Subcutaneous abdominal adipose tissue (tissue), 5 donors: ENCODE measurements at regions not wholly inside any gene's neighbourhood (a gene's known extent, or its start where the extent isn't known, plus 50 kb on each side); places are given as distances from the start of the nearest gene placed in this dataset.

Source experiments
- H3K27ac ChIP-seq: one replicate; pipeline ENCODE4 v1.7.0; 2013; ENCODE audit warnings: low read depth, mild to moderate bottlenecking, inconsistent platforms, low read length, moderate library complexity
- H3K27me3 ChIP-seq, 5 donors: one replicate each; pipeline ENCODE4 v1.7.0; 2013; ENCODE audit warnings: low read length in 5 of 5, inconsistent platforms in 1 of 5; ENCODE audit not compliant: control insufficient read depth in 5 of 5, insufficient read depth in 4 of 5
- H3K36me3 ChIP-seq, 5 donors: one replicate each; pipeline ENCODE4 v1.7.0; 2013; ENCODE audit warnings: low read length in 5 of 5; ENCODE audit not compliant: control insufficient read depth in 5 of 5, insufficient read depth in 5 of 5
- H3K4me1 ChIP-seq, 5 donors: one replicate each; pipeline ENCODE4 v1.7.0; 2013; ENCODE audit warnings: low read length in 5 of 5, mild to moderate bottlenecking in 3 of 5, moderate library complexity in 1 of 5; ENCODE audit not compliant: control insufficient read depth in 5 of 5, insufficient read depth in 5 of 5
- H3K4me3 ChIP-seq, 5 donors: one replicate each; pipeline ENCODE4 v1.7.0; 2013; ENCODE audit warnings: low read length in 5 of 5, low read depth in 1 of 5
- H3K9ac ChIP-seq, 5 donors: one replicate each; pipeline ENCODE4 v1.7.0; 2013; ENCODE audit warnings: low read length in 5 of 5, mild to moderate bottlenecking in 4 of 5, moderate library complexity in 3 of 5
- H3K9me3 ChIP-seq, 5 donors: one replicate each; pipeline ENCODE4 v1.7.0; 2013; ENCODE audit warnings: low read length in 5 of 5; ENCODE audit not compliant: control insufficient read depth in 5 of 5
- donor health status: healthy.
- donor health status: healthy.
- donor health status: healthy.
- donor health status: healthy.
- donor health status: healthy.

- H3K36me3 ChIP-seq, result no peaks in the 10 kb centered on the region
- H3K27ac ChIP-seq, result no peak overlapping the region
- H3K9ac ChIP-seq, result no peak overlapping the region
- H3K4me3 ChIP-seq, result no peak overlapping the region
- H3K4me1 ChIP-seq, result no peaks in the 10 kb centered on the region
- H3K27me3 ChIP-seq, result peaks cover 0 to 11% (median 0%) of the 10 kb centered on the region in 5 donors
- no peaks in the 10 kb centered on the region for H3K9me3 ChIP-seq
Observed at GRCh38 chr11:33515347-33515746, 185.3 kb downstream of the C11orf91 start.

GRCh38 chr11:33514079-33514925 lies 186.3 kb downstream of the C11orf91 start:
- Histone ChIP-seq H3K9me3 (no peaks in the 10 kb centered on the region), H3K27me3 (peaks cover 0 to 11% (median 0%) of the 10 kb centered on the region in 5 donors), H3K9ac (no peak overlapping the region), H3K36me3 (no peaks in the 10 kb centered on the region), H3K27ac (no peak overlapping the region), H3K4me1 (no peaks in the 10 kb centered on the region), H3K4me3 (no peak overlapping the region)

GRCh38 chr11:33509632-33510031 lies 191.0 kb downstream of the C11orf91 start:
- H3K4me1 ChIP-seq, result no peaks in the 10 kb centered on the region
- no peak overlapping the region for H3K4me3 ChIP-seq
- no peaks in the 10 kb centered on the region for H3K9me3 ChIP-seq
- H3K9ac ChIP-seq, result no peak overlapping the region
- no peak overlapping the region for H3K27ac ChIP-seq
- H3K36me3 ChIP-seq, result no peaks in the 10 kb centered on the region
- H3K27me3 ChIP-seq, result peaks cover 0 to 6% (median 0%) of the 10 kb centered on the region in 5 donors

GRCh38 chr11:33507967-33508366 lies 192.7 kb downstream of the C11orf91 start:
- no peaks in the 10 kb centered on the region for H3K9me3 ChIP-seq
- no peak overlapping the region for H3K9ac ChIP-seq
- H3K4me1 ChIP-seq, result no peaks in the 10 kb centered on the region
- H3K27me3 ChIP-seq, result peaks cover 0 to 6% (median 0%) of the 10 kb centered on the region in 5 donors
- no peak overlapping the region for H3K4me3 ChIP-seq
- H3K36me3 ChIP-seq, result no peaks in the 10 kb centered on the region
- no peak overlapping the region for H3K27ac ChIP-seq

GRCh38 chr11:33507356-33507755 lies 193.3 kb downstream of the C11orf91 start:
- Histone ChIP-seq H3K27me3 (peaks cover 0 to 6% (median 0%) of the 10 kb centered on the region in 5 donors), H3K9ac (no peak overlapping the region), H3K4me1 (no peaks in the 10 kb centered on the region), H3K27ac (no peak overlapping the region), H3K9me3 (no peaks in the 10 kb centered on the region), H3K4me3 (no peak overlapping the region), H3K36me3 (no peaks in the 10 kb centered on the region)

- Histone ChIP-seq H3K4me1 (no peaks in the 10 kb centered on the region), H3K27me3 (no peaks in the 10 kb centered on the region), H3K4me3 (no peak overlapping the region), H3K9ac (no peak overlapping the region), H3K27ac (no peak overlapping the region), H3K36me3 (no peaks in the 10 kb centered on the region), H3K9me3 (no peaks in the 10 kb centered on the region)
Observed at GRCh38 chr11:33505093-33505492, 195.5 kb downstream of the C11orf91 start.

- Histone ChIP-seq H3K4me3 (no peak overlapping the region), H3K36me3 (no peaks in the 10 kb centered on the region), H3K9ac (no peak overlapping the region), H3K9me3 (no peaks in the 10 kb centered on the region), H3K4me1 (no peaks in the 10 kb centered on the region), H3K27ac (no peak overlapping the region), H3K27me3 (no peaks in the 10 kb centered on the region)
Observed at GRCh38 chr11:33500861-33501479, 199.7 kb downstream of the C11orf91 start.

GRCh38 chr11:33500332-33500731 lies 200.3 kb downstream of the C11orf91 start:
- H3K4me1 ChIP-seq, result no peaks in the 10 kb centered on the region
- H3K27ac ChIP-seq, result no peak overlapping the region
- H3K4me3 ChIP-seq, result no peak overlapping the region
- no peak overlapping the region for H3K9ac ChIP-seq
- H3K36me3 ChIP-seq, result no peaks in the 10 kb centered on the region
- no peaks in the 10 kb centered on the region for H3K9me3 ChIP-seq
- H3K27me3 ChIP-seq, result no peaks in the 10 kb centered on the region

- peaks cover 0 to 3% (median 0%) of the 10 kb centered on the region in 5 donors for H3K9me3 ChIP-seq
- H3K36me3 ChIP-seq, result no peaks in the 10 kb centered on the region
- H3K27me3 ChIP-seq, result peaks cover 0 to 6% (median 0%) of the 10 kb centered on the region in 5 donors
- H3K27ac ChIP-seq, result no peak overlapping the region
- H3K4me1 ChIP-seq, result no peaks in the 10 kb centered on the region
- H3K9ac ChIP-seq, result no peak overlapping the region
- no peak overlapping the region for H3K4me3 ChIP-seq
Observed at GRCh38 chr11:33492596-33492995, 208.0 kb downstream of the C11orf91 start.

- Histone ChIP-seq H3K4me3 (no peak overlapping the region), H3K4me1 (no peaks in the 10 kb centered on the region)
Observed at GRCh38 chr11:33490842-33491370, 209.7 kb downstream of the C11orf91 start.

More at GRCh38 chr11:33490842-33491370, 209.7 kb downstream of the C11orf91 start:
- Histone ChIP-seq H3K9ac (no peak overlapping the region), H3K27ac (no peak overlapping the region), H3K27me3 (peaks cover 0 to 6% (median 0%) of the 10 kb centered on the region in 5 donors), H3K9me3 (peaks cover 0 to 3% (median 0%) of the 10 kb centered on the region in 5 donors), H3K36me3 (no peaks in the 10 kb centered on the region)
